Astrocyte (in vitro differentiated cells and primary cell): ENCODE measurements at regions not wholly inside any gene's neighbourhood (a gene's known extent, or its start where the extent isn't known, plus 50 kb on each side); places are given as distances from the start of the nearest gene placed in this dataset.

Experiments
- DNase-seq: peaks from one replicate; pipeline ENCODE4 v3.0.0-alpha.2; 2010; ENCODE audit warnings: low read depth
- FAIRE-seq: peaks from 2 replicates; lab custom pipeline; 2011; peaks lifted over from hg19 to GRCh38; lab: Jason Lieb, UNC
- H2AFZ ChIP-seq: 2 replicates; pipeline ENCODE4 v1.6.0; 2012; ENCODE audit warnings: low read depth, low read length, inconsistent platforms
- H3K27ac ChIP-seq: 2 replicates; pipeline ENCODE4 v1.5.1; 2011; ENCODE audit warnings: low read depth, low read length, inconsistent platforms
- H3K27me3 ChIP-seq: 2 replicates; pipeline ENCODE4 v1.6.0; 2011; ENCODE audit warnings: low read length, inconsistent platforms; ENCODE audit not compliant: insufficient read depth
- H3K36me3 ChIP-seq: 2 replicates; pipeline ENCODE4 v1.5.1; 2011; ENCODE audit warnings: low read length, inconsistent platforms; ENCODE audit not compliant: insufficient read depth
- H3K4me1 ChIP-seq: 2 replicates; pipeline ENCODE4 v1.5.1; 2011; ENCODE audit warnings: low read length, inconsistent platforms; ENCODE audit not compliant: insufficient read depth
- H3K4me2 ChIP-seq: 2 replicates; pipeline ENCODE4 v1.6.0; 2012; ENCODE audit warnings: low read length, inconsistent platforms
- H3K4me3 ChIP-seq: 2 replicates; pipeline ENCODE4 v1.5.1; 2011; ENCODE audit warnings: low read depth, mild to moderate bottlenecking, low read length, inconsistent platforms; ENCODE audit not compliant: insufficient read depth
- H3K79me2 ChIP-seq: 2 replicates; pipeline ENCODE4 v1.6.0; 2012; ENCODE audit warnings: mild to moderate bottlenecking, low read length, inconsistent platforms; ENCODE audit not compliant: insufficient read depth
- H3K9ac ChIP-seq: 2 replicates; pipeline ENCODE4 v1.6.0; 2012; ENCODE audit warnings: mild to moderate bottlenecking, low read length, inconsistent platforms
- H3K9me3 ChIP-seq: 2 replicates; pipeline ENCODE4 v1.5.1; 2012; ENCODE audit warnings: low read depth, mild to moderate bottlenecking, low read length, inconsistent platforms; ENCODE audit not compliant: insufficient read depth
- H4K20me1 ChIP-seq: 2 replicates; pipeline ENCODE4 v1.6.0; 2012; ENCODE audit warnings: low read length, inconsistent platforms; ENCODE audit not compliant: insufficient read depth
- H3K27ac Mint-ChIP-seq: one replicate; pipeline ENCODE4 v1.8.0; 2021; ENCODE audit warnings: mild to moderate bottlenecking, mixed read lengths; ENCODE audit not compliant: unreplicated experiment
- H3K27me3 Mint-ChIP-seq: one replicate; pipeline ENCODE4 v1.8.0; 2021; ENCODE audit warnings: low read depth, mixed read lengths; ENCODE audit not compliant: unreplicated experiment
- H3K36me3 Mint-ChIP-seq: one replicate; pipeline ENCODE4 v1.8.0; 2021; ENCODE audit warnings: low read depth, mixed read lengths; ENCODE audit not compliant: unreplicated experiment
- H3K4me1 Mint-ChIP-seq: one replicate; pipeline ENCODE4 v1.8.0; 2021; ENCODE audit warnings: low read depth, mixed read lengths; ENCODE audit not compliant: unreplicated experiment
- H3K4me3 Mint-ChIP-seq: one replicate; pipeline ENCODE4 v1.8.0; 2021; ENCODE audit warnings: mild to moderate bottlenecking, moderate library complexity, mixed read lengths; ENCODE audit not compliant: unreplicated experiment
- H3K9me3 Mint-ChIP-seq: one replicate; pipeline ENCODE4 v1.8.0; 2021; ENCODE audit warnings: mild to moderate bottlenecking, mixed read lengths; ENCODE audit not compliant: unreplicated experiment
- EZH2 ChIP-seq: IDR thresholded peaks from 2 replicates; pipeline ENCODE4 v1.6.1; 2012; ENCODE audit warnings: mild to moderate bottlenecking, low read length, inconsistent platforms; ENCODE audit not compliant: insufficient read depth
- TF ChIP-seq, protein P1 (sequence below): IDR thresholded peaks from 2 replicates; pipeline ENCODE4 v1.5.1; 2011; ENCODE audit warnings: low read depth, mild to moderate bottlenecking, inconsistent platforms, low read length, moderate library complexity; ENCODE audit not compliant: insufficient read depth

- Histone ChIP-seq H3K36me3 (no peaks in the 10 kb centered on the region), H3K4me3 (no peak overlapping the region), H3K9me3 (peaks cover 3% of the 10 kb centered on the region), H3K27ac (no peak overlapping the region), H3K79me2 (no peaks in the 10 kb centered on the region), H3K4me2 (no peak overlapping the region), H2AFZ (no peak overlapping the region), H3K4me1 (no peaks in the 10 kb centered on the region), H3K9ac (no peak overlapping the region), H4K20me1 (no peaks in the 10 kb centered on the region), H3K27me3 (no peaks in the 10 kb centered on the region)
- H3K9me3 Mint-ChIP-seq: no peaks in the 10 kb centered on the region
- DNase-seq (no peak), FAIRE-seq (no peak)
- TF ChIP-seq, protein P1, sequence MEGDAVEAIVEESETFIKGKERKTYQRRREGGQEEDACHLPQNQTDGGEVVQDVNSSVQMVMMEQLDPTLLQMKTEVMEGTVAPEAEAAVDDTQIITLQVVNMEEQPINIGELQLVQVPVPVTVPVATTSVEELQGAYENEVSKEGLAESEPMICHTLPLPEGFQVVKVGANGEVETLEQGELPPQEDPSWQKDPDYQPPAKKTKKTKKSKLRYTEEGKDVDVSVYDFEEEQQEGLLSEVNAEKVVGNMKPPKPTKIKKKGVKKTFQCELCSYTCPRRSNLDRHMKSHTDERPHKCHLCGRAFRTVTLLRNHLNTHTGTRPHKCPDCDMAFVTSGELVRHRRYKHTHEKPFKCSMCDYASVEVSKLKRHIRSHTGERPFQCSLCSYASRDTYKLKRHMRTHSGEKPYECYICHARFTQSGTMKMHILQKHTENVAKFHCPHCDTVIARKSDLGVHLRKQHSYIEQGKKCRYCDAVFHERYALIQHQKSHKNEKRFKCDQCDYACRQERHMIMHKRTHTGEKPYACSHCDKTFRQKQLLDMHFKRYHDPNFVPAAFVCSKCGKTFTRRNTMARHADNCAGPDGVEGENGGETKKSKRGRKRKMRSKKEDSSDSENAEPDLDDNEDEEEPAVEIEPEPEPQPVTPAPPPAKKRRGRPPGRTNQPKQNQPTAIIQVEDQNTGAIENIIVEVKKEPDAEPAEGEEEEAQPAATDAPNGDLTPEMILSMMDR: no peak
- TF ChIP-seq EZH2: no peak
- H3K4me1 Mint-ChIP-seq: no peaks in the 10 kb centered on the region
- no peaks in the 10 kb centered on the region for H3K36me3 Mint-ChIP-seq
- no peak overlapping the region for H3K27ac Mint-ChIP-seq
- H3K4me3 Mint-ChIP-seq: no peak overlapping the region
- H3K27me3 Mint-ChIP-seq: peaks cover 27% of the 10 kb centered on the region
Observed at GRCh38 chr5:3288325-3288724, 307.3 kb upstream of the IRX1 start.

DNA sequence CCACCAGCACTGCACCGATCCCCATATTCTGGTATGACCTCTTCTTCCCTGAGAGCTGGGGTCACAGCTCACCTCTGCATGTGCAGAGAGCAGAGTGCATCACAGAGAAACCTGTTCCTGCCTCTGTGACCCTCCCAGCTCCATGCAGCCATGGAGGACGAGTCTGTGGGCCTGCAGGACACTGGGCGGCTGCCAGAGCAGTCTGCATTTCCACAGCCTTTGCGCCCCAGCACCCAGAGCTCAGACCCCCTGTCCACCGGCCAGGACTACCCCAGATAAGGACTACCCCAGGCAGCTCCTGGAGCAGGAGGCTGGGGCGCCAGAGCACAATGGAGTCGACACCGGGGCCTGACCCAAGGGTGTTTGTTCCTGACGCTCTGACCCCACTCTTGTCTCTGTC, 308.1 kb upstream of the IRX1 start:
- Histone ChIP-seq H4K20me1 (no peaks in the 10 kb centered on the region), H3K27me3 (no peaks in the 10 kb centered on the region), H2AFZ (no peak overlapping the region), H3K4me2 (no peak overlapping the region), H3K4me1 (no peaks in the 10 kb centered on the region), H3K79me2 (no peaks in the 10 kb centered on the region), H3K36me3 (no peaks in the 10 kb centered on the region), H3K4me3 (no peak overlapping the region), H3K9ac (no peak overlapping the region), H3K9me3 (peaks cover 7% of the 10 kb centered on the region), H3K27ac (no peak overlapping the region)
- H3K27me3 Mint-ChIP-seq: peaks cover 24% of the 10 kb centered on the region
- H3K27ac Mint-ChIP-seq: no peak overlapping the region
- no peaks in the 10 kb centered on the region for H3K9me3 Mint-ChIP-seq
- no peaks in the 10 kb centered on the region for H3K36me3 Mint-ChIP-seq
- no peak overlapping the region for H3K4me3 Mint-ChIP-seq
- no peak for TF ChIP-seq EZH2
- TF ChIP-seq, protein P1: no peak
- no peak for FAIRE-seq
- no peak for DNase-seq
- H3K4me1 Mint-ChIP-seq: no peaks in the 10 kb centered on the region

DNA sequence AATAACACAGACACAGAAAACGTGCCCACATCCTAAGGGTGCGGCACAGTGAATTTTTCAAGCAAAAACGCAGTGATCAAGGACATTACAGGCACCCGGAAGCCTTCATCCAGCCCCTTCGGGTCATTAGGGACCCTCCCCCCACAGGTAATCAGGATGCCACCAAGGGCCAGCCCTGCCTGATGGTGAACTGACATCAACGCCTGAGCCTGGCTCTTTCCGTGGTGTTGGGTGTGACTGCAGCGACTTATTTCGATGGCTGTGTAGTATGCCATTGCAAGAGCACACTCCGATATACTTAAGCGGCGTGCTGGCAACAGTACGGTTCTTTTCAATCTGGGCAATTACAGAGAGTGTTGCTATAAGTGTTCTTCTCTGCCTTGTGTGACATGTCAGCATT, 310.0 kb upstream of the IRX1 start:
- no peak overlapping the region for H3K9ac ChIP-seq
- no peaks in the 10 kb centered on the region for H3K27me3 ChIP-seq
- Mint-ChIP-seq H3K27me3 (peaks cover 39% of the 10 kb centered on the region), H3K4me1 (no peaks in the 10 kb centered on the region), H3K36me3 (no peaks in the 10 kb centered on the region), H3K27ac (no peak overlapping the region), H3K9me3 (no peaks in the 10 kb centered on the region), H3K4me3 (no peak overlapping the region)
- no peak for FAIRE-seq
- TF ChIP-seq, protein P1: no peak
- TF ChIP-seq EZH2: no peak
- no peak overlapping the region for H3K4me2 ChIP-seq
- no peaks in the 10 kb centered on the region for H3K79me2 ChIP-seq
- H4K20me1 ChIP-seq: no peaks in the 10 kb centered on the region
- DNase-seq: no peak
- H3K4me1 ChIP-seq: no peaks in the 10 kb centered on the region
- no peak overlapping the region for H3K27ac ChIP-seq
- no peak overlapping the region for H3K4me3 ChIP-seq
- H3K9me3 ChIP-seq: peaks cover 7% of the 10 kb centered on the region
- no peaks in the 10 kb centered on the region for H3K36me3 ChIP-seq
- H2AFZ ChIP-seq: no peak overlapping the region
